Left ventricle myocardium inferior (tissue), 1 donor: ENCODE measurements at regions not wholly inside any gene's neighbourhood (a gene's known extent, or its start where the extent isn't known, plus 50 kb on each side); places are given as distances from the start of the nearest gene placed in this dataset.

Experiments
- DNase-seq: peaks from one replicate; pipeline ENCODE4 v3.0.0-alpha.2; 2020
- H3K27ac ChIP-seq: fragments of 200-600 bp; replicated peaks from 2 replicates; pipeline ENCODE4 v1.8.0; 2021
- H3K27me3 ChIP-seq: fragments of 200-600 bp; 2 replicates; pipeline ENCODE4 v1.8.0; 2021; ENCODE audit warnings: low read depth
- H3K36me3 ChIP-seq: fragments of 200-600 bp; 2 replicates; pipeline ENCODE4 v1.8.0; 2021
- H3K4me1 ChIP-seq: fragments of 200-600 bp; 2 replicates; pipeline ENCODE4 v1.8.0; 2021
- H3K4me3 ChIP-seq: fragments of 200-600 bp; 2 replicates; pipeline ENCODE4 v1.8.0; 2021; ENCODE audit warnings: mild to moderate bottlenecking, moderate library complexity
- H3K9me3 ChIP-seq: fragments of 200-600 bp; replicated peaks from 2 replicates; pipeline ENCODE4 v1.8.0; 2021
- CTCF ChIP-seq: fragments of 200-600 bp; IDR thresholded peaks from 2 replicates; pipeline ENCODE4 v1.8.0; 2021; ENCODE audit warnings: antibody characterized with exemption, mild to moderate bottlenecking, borderline replicate concordance
- intact Hi-C: fragments of 100-400 bp; cut with micrococcal nuclease; formaldehyde crosslinking; loops from one replicate; pipeline ENCODE4 v1.11.0; 2022
- donor health status: DM: no; HTN: yes; CAD: no; lungs with severe emphysema.

DNA sequence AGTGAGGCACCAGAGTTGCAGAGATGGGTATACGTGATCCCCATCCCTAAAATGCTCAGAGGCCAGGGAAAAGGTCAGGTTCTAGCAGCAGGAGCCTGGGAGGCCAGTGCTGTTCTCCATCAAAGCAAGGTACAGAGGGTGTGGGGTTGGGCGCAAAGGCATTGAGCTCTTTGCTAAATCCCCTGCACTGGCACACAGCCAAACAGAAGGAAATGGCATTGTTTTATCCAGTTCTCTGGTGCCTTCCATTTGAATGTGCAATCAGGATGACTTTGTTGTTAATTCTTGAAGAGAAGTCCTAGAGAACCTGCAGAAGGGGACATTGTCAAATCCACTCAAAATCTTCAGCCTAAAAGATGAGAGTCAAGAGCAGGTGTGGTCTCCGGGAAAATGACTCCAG, 111.3 kb upstream of the CHST15 start:
- Histone ChIP-seq H3K36me3 (no peaks in the 10 kb centered on the region), H3K4me1 (no peaks in the 10 kb centered on the region), H3K27me3 (no peaks in the 10 kb centered on the region), H3K4me3 (no peak overlapping the region), H3K27ac (no peak overlapping the region), H3K9me3 (no peaks in the 10 kb centered on the region)
- no peak for DNase-seq
- intact Hi-C loops = no loop called here
- TF ChIP-seq CTCF = no peak

DNA sequence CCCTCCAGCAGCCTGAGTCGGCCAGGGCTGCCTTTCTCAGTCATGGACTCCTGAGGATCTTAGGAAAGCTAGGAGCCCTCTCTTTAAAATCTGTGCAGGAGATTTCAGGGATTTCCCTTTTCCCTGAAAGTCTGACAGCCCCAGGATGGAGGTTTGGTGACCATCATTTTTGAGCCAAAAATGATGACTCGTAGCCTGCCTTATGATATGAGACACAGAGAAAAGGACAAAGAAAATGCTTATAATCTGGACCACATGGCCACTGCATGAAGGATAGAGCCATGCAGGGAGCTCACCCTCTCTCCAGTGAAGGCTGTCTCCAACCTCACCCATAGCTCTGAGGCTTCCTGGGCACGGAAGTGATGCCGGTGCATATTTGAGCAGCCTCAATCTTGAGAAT, 106.6 kb upstream of the CHST15 start:
- no peak for TF ChIP-seq CTCF
- Histone ChIP-seq H3K36me3 (no peaks in the 10 kb centered on the region), H3K27me3 (no peaks in the 10 kb centered on the region), H3K4me3 (no peak overlapping the region), H3K4me1 (no peaks in the 10 kb centered on the region), H3K9me3 (no peaks in the 10 kb centered on the region), H3K27ac (no peak overlapping the region)
- DNase-seq = no peak
- intact Hi-C loops = no loop called here

GRCh38 chr10:124198871-124199270, 105.5 kb upstream of the CHST15 start:
- Histone ChIP-seq H3K27ac (no peak overlapping the region), H3K4me3 (no peak overlapping the region), H3K36me3 (no peaks in the 10 kb centered on the region), H3K4me1 (peaks cover 7% of the 10 kb centered on the region), H3K9me3 (no peaks in the 10 kb centered on the region), H3K27me3 (no peaks in the 10 kb centered on the region)
- no peak for TF ChIP-seq CTCF
- intact Hi-C loops = no loop called here
- no peak for DNase-seq

DNA sequence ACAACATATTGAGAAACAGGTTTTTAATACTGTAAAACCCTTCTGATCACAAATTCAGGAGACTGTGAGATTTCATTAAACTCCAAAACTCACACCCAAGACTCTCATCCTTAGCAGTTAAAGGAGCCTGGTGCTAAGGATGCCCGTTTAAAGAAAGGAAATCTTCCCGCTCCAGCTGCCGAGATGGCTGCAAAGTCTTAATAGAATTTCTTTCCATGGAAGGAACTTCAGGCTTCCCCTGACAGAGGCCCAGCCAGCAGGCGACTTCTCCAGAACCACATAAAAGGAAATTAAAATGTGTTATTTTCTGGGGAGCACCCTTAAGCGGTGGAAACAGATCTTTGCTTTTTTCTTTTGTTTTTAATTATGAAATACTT, 104.7 kb upstream of the CHST15 start:
- intact Hi-C loops = no loop called here
- H3K4me3 ChIP-seq = no peak overlapping the region
- H3K27me3 ChIP-seq = no peaks in the 10 kb centered on the region
- H3K27ac ChIP-seq = no peak overlapping the region
- H3K9me3 ChIP-seq = no peaks in the 10 kb centered on the region
- TF ChIP-seq CTCF = no peak
- DNase-seq = no peak
- peaks cover 9% of the 10 kb centered on the region for H3K4me1 ChIP-seq
- H3K36me3 ChIP-seq = no peaks in the 10 kb centered on the region

DNA sequence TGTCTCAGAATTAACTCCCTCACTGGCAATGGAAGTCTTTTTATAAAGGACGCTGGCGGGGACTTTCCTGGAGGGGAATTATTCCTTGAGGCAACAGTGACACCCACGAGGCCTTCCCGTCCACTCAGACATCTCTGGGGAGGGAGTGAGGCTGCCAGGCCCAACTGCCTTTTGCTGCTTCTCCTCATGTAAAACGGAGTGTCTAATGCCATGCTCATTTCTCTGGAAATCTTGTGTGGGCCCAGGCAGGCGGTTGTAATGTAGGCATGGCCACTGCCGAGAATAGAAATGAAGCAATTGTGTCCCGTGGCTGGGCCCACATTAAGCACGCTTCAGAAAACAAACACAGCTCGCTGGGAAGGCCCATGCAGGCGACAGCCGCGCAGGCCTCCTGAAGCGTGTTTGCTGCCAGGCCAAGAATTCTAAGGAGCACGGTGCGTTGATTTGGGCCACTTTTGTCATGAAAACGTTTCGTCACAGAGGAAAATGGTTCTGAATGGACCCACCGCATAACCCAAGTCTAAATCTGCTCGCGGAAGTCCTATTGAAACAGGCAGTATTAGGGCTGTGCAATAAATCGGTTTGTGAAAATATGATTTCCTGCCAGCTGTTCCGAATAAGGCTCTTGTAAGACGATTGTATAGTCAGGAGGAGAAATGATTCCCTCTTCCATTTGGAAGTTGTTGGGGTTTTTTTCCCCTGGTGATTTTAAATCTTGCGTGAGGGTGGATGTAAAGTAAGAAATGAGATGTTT, 104.2 kb upstream of the CHST15 start:
- no peaks in the 10 kb centered on the region for H3K9me3 ChIP-seq
- no peaks in the 10 kb centered on the region for H3K27me3 ChIP-seq
- intact Hi-C loops = no loop called here
- no peak for DNase-seq
- peak overlapping the region; percentile 7 for H3K27ac ChIP-seq
- peaks cover 9% of the 10 kb centered on the region for H3K4me1 ChIP-seq
- TF ChIP-seq CTCF = no peak
- H3K4me3 ChIP-seq = no peak overlapping the region
- no peaks in the 10 kb centered on the region for H3K36me3 ChIP-seq
